H1 (cell line): ENCODE measurements at regions not wholly inside any gene's neighbourhood (a gene's known extent, or its start where the extent isn't known, plus 50 kb on each side); places are given as distances from the start of the nearest gene placed in this dataset.

ENCODE experiments used
- CTCF ChIA-PET: fragments of 300-600 bp; sonication (Branson Sonifier 250); formaldehyde crosslinking; loops from one replicate; lab custom pipeline; 2021; ENCODE audit not compliant: partially characterized antibody; lab: Charles Lee
- POLR2A ChIA-PET: fragments of 300-600 bp; sonication (Branson Sonifier 250); formaldehyde crosslinking; loops from one replicate; lab custom pipeline; 2021; ENCODE audit warnings: inconsistent platforms; ENCODE audit not compliant: partially characterized antibody; lab: Charles Lee
- DNase-seq, 2 experiments: peaks; one replicate each; pipeline versions ENCODE4 v3.0.0 to v3.0.0-alpha.2; 2010 to 2022; ENCODE audit warnings: low spot score in 2 of 2, low read depth in 1 of 2, mixed read lengths in 1 of 2
- FAIRE-seq: peaks from 2 replicates; lab custom pipeline; 2011; peaks lifted over from hg19 to GRCh38; lab: Jason Lieb, UNC
- H2AFZ ChIP-seq: 2 replicates; pipeline ENCODE4 v1.8.1; 2012; ENCODE audit warnings: low read length, inconsistent platforms
- H2AK5ac ChIP-seq: 2 replicates; pipeline ENCODE4 v1.6.1; 2013; ENCODE audit warnings: low read depth, low read length
- H2BK120ac ChIP-seq: replicated peaks from 2 replicates; pipeline ENCODE3; 2013; ENCODE audit warnings: low read depth, low read length, inconsistent platforms
- H2BK12ac ChIP-seq: 2 replicates; pipeline ENCODE4 v1.6.1; 2013; ENCODE audit warnings: low read depth, low read length
- H2BK15ac ChIP-seq: 2 replicates; pipeline ENCODE4 v1.6.1; 2013; ENCODE audit warnings: low read length
- H2BK20ac ChIP-seq: 2 replicates; pipeline ENCODE4 v1.6.1; 2013; ENCODE audit warnings: low read length
- H2BK5ac ChIP-seq: 2 replicates; pipeline ENCODE4 v1.6.1; 2013; ENCODE audit warnings: low read depth, low read length
- H3K14ac ChIP-seq: 2 replicates; pipeline ENCODE4 v1.6.1; 2013; ENCODE audit warnings: inconsistent platforms; ENCODE audit not compliant: insufficient read length
- H3K18ac ChIP-seq: 2 replicates; pipeline ENCODE4 v1.6.1; 2013; ENCODE audit warnings: low read length; ENCODE audit errors: extremely low read depth
- H3K23ac ChIP-seq: 2 replicates; pipeline ENCODE4 v1.6.1; 2013; ENCODE audit warnings: inconsistent platforms; ENCODE audit not compliant: insufficient read length
- H3K23me2 ChIP-seq: 2 replicates; pipeline ENCODE4 v1.6.1; 2013; ENCODE audit warnings: low read depth, low read length
- H3K27ac ChIP-seq: 2 replicates; pipeline ENCODE4 v1.6.1; 2011; ENCODE audit warnings: low read depth, low read length, inconsistent platforms
- H3K27me3 ChIP-seq, 4 experiments: replicated peaks in 1 of 4; 1 replicate in 1 of 4; 2 replicates in 3 of 4; pipeline versions ENCODE4 v1.6.1 to v1.8.1; 2011 to 2013; ENCODE audit warnings: low read length in 3 of 4, mild to moderate bottlenecking in 3 of 4, inconsistent platforms in 2 of 4, mixed read lengths in 2 of 4, moderate library complexity in 1 of 4; ENCODE audit not compliant: control insufficient read depth in 3 of 4, insufficient read depth in 3 of 4; ENCODE audit errors: extremely low read depth in 1 of 4
- H3K36me3 ChIP-seq, 4 experiments: 2 replicates each; pipeline versions ENCODE4 v1.6.1 to v1.8.1; 2011 to 2013; ENCODE audit warnings: mild to moderate bottlenecking in 4 of 4, low read length in 3 of 4, moderate library complexity in 2 of 4, control low read depth in 1 of 4, inconsistent platforms in 1 of 4; ENCODE audit not compliant: insufficient read depth in 4 of 4, control insufficient read depth in 2 of 4
- H3K4ac ChIP-seq: replicated peaks from 2 replicates; pipeline ENCODE3; 2013; ENCODE audit warnings: low read length, low read depth, mixed read lengths, inconsistent platforms; ENCODE audit not compliant: insufficient read length
- H3K4me1 ChIP-seq, 4 experiments: replicated peaks in 1 of 4; 1 replicate in 1 of 4; 2 replicates in 3 of 4; pipeline versions ENCODE4 v1.6.1 to v1.8.1; 2011 to 2013; ENCODE audit warnings: low read length in 3 of 4, inconsistent platforms in 2 of 4, mixed read lengths in 1 of 4; ENCODE audit not compliant: insufficient read depth in 4 of 4, control insufficient read depth in 3 of 4
- H3K4me2 ChIP-seq, 2 experiments: 2 replicates each; pipeline versions ENCODE4 v1.6.1 to v1.8.1; 2011 to 2013; ENCODE audit warnings: low read depth in 2 of 2, low read length in 2 of 2, control low read depth in 1 of 2, inconsistent platforms in 1 of 2, mild to moderate bottlenecking in 1 of 2; ENCODE audit not compliant: insufficient read depth in 1 of 2
- H3K4me3 ChIP-seq, 4 experiments: fragments of 200-600, 300-600 bp in 1 of 4; sonication (generic), shearing (Covaris generic), sonication (Bioruptor Twin) in 1 of 4; 2 replicates each; pipeline versions ENCODE4 v1.5.1 to v1.8.1; 2011 to 2016; ENCODE audit warnings: low read length in 4 of 4, low read depth in 3 of 4, control low read depth in 2 of 4, inconsistent platforms in 2 of 4, mild to moderate bottlenecking in 2 of 4, mixed read lengths in 1 of 4, moderate library complexity in 1 of 4; ENCODE audit not compliant: insufficient read depth in 2 of 4; ENCODE audit errors: extremely low read depth in 1 of 4
- H3K56ac ChIP-seq: replicated peaks from 2 replicates; pipeline ENCODE3; 2013; ENCODE audit warnings: low read depth, mild to moderate bottlenecking, mixed read lengths, low read length, inconsistent platforms; ENCODE audit not compliant: insufficient read length
- H3K79me1 ChIP-seq: 2 replicates; pipeline ENCODE4 v1.6.1; 2013; ENCODE audit warnings: low read depth, low read length, control low read depth
- H3K79me2 ChIP-seq, 2 experiments: 2 replicates each; pipeline versions ENCODE4 v1.6.1 to v1.8.1; 2012 to 2013; ENCODE audit warnings: low read length in 2 of 2, mild to moderate bottlenecking in 2 of 2, inconsistent platforms in 1 of 2; ENCODE audit not compliant: insufficient read depth in 2 of 2, control insufficient read depth in 1 of 2
- H3K9ac ChIP-seq, 4 experiments: replicated peaks in 1 of 4; 1 replicate in 1 of 4; 2 replicates in 3 of 4; pipeline versions ENCODE4 v1.6.1 to v1.8.1; 2011 to 2013; ENCODE audit warnings: low read depth in 3 of 4, low read length in 3 of 4, control low read depth in 2 of 4, mild to moderate bottlenecking in 2 of 4, moderate library complexity in 2 of 4, inconsistent platforms in 1 of 4; ENCODE audit errors: extremely low read depth in 1 of 4
- H3K9me3 ChIP-seq, 2 experiments: 2 replicates each; pipeline versions ENCODE4 v1.6.1 to v1.8.1; 2012 to 2013; ENCODE audit warnings: mild to moderate bottlenecking in 2 of 2, moderate library complexity in 2 of 2, control low read depth in 1 of 2, inconsistent platforms in 1 of 2, low read depth in 1 of 2, low read length in 1 of 2, mixed read lengths in 1 of 2; ENCODE audit not compliant: insufficient read depth in 2 of 2
- H4K20me1 ChIP-seq, 2 experiments: replicated peaks in 1 of 2; 2 replicates each; pipeline versions ENCODE3 to v1.8.1; 2011 to 2013; ENCODE audit warnings: inconsistent platforms in 2 of 2, low read length in 2 of 2, mild to moderate bottlenecking in 1 of 2; ENCODE audit not compliant: insufficient read depth in 2 of 2, control insufficient read depth in 1 of 2
- H4K5ac ChIP-seq: 2 replicates; pipeline ENCODE4 v1.6.1; 2013; ENCODE audit warnings: low read length, low read depth, mixed read lengths, inconsistent platforms; ENCODE audit not compliant: insufficient read length
- H4K8ac ChIP-seq: 2 replicates; pipeline ENCODE4 v1.8.0; 2013; ENCODE audit warnings: mild to moderate bottlenecking, moderate library complexity, low read length, inconsistent platforms; ENCODE audit not compliant: insufficient read depth; ENCODE audit errors: extremely low read depth
- H4K91ac ChIP-seq: replicated peaks from 2 replicates; pipeline ENCODE3; 2013; ENCODE audit warnings: low read length, mixed read lengths, inconsistent platforms; ENCODE audit not compliant: insufficient read length
- ASH2L ChIP-seq: fragments of 200-600, 300-600 bp; sonication (generic); IDR thresholded peaks from one replicate; pipeline ENCODE4 v1.7.1; 2017; ENCODE audit warnings: low read length
- CTBP2 ChIP-seq: IDR thresholded peaks from 2 replicates; pipeline ENCODE4 v1.7.0; 2011; ENCODE audit warnings: borderline replicate concordance, mild to moderate bottlenecking, moderate library complexity, mixed read lengths, low read length; ENCODE audit not compliant: insufficient read depth, insufficient read length
- E2F6 ChIP-seq: IDR thresholded peaks from 2 replicates; pipeline ENCODE4 v1.6.1; 2012; ENCODE audit warnings: inconsistent platforms
- EP300 ChIP-seq, 2 experiments: IDR thresholded peaks; 1 replicate in 1 of 2; 2 replicates in 1 of 2; pipeline ENCODE4 v1.6.1; 2011 to 2012; ENCODE audit warnings: low read depth in 2 of 2, low read length in 2 of 2, mild to moderate bottlenecking in 2 of 2, borderline replicate concordance in 1 of 2, inconsistent platforms in 1 of 2, moderate library complexity in 1 of 2
- FOSL1 ChIP-seq: IDR thresholded peaks from 2 replicates; pipeline ENCODE4 v1.6.1; 2011; ENCODE audit warnings: mild to moderate bottlenecking, low read depth, low read length, moderate library complexity; ENCODE audit not compliant: insufficient read depth
- GABPA ChIP-seq: IDR thresholded peaks from 2 replicates; pipeline ENCODE4 v1.6.1; 2011; ENCODE audit warnings: mild to moderate bottlenecking, low read length, moderate library complexity, borderline replicate concordance; ENCODE audit not compliant: insufficient read depth
- HDAC6 ChIP-seq: IDR thresholded peaks from one replicate; pipeline ENCODE4 v1.7.1; 2012; ENCODE audit warnings: low read depth, mild to moderate bottlenecking, inconsistent platforms, low read length, moderate library complexity
- KDM5A ChIP-seq: fragments of 200-600 bp; IDR thresholded peaks from 2 replicates; pipeline ENCODE4 v1.7.1; 2012; ENCODE audit warnings: mild to moderate bottlenecking, low read length, inconsistent platforms, mixed read lengths
- NANOG ChIP-seq: IDR thresholded peaks from 2 replicates; pipeline ENCODE4 v1.6.1; 2011; ENCODE audit warnings: low read length, low read depth, mild to moderate bottlenecking, inconsistent platforms; ENCODE audit not compliant: insufficient read depth, poor library complexity, severe bottlenecking
- RBBP5 ChIP-seq: IDR thresholded peaks from 2 replicates; pipeline ENCODE4 v1.7.1; 2012; ENCODE audit warnings: low read depth, mild to moderate bottlenecking, inconsistent platforms, low read length, moderate library complexity, borderline replicate concordance
- SAP30 ChIP-seq: fragments of 300-600 bp; sonication (generic); IDR thresholded peaks from 2 replicates; pipeline ENCODE4 v1.7.1; 2012; ENCODE audit warnings: low read length, moderate library complexity, mild to moderate bottlenecking, inconsistent platforms; ENCODE audit not compliant: insufficient read depth, insufficient replicate concordance
- WGBS, 2 experiments: shearing (Covaris generic) in 1 of 2; methylation state at CpG; one replicate each; pipeline versions ENCODE4 v1.1.6 to v1.1.7; 2013 to 2015; ENCODE audit warnings: low lambda C conversion rate in 2 of 2, mixed read lengths in 2 of 2, inconsistent platforms in 1 of 2, low coverage in 1 of 2, missing lambda C conversion rate in 1 of 2; ENCODE audit not compliant: insufficient replicate concordance in 2 of 2, insufficient coverage in 1 of 2, insufficient read length in 1 of 2; ENCODE audit errors: extremely low coverage in 1 of 2, missing lambda C conversion rate in 1 of 2; 5-methylcytosine and 5-hydroxymethylcytosine counted together

GRCh38 chr3:16064642-16065414, 109.7 kb upstream of the GALNT15 start:
- Histone ChIP-seq H3K18ac (no peak overlapping the region), H3K79me1 (no peaks in the 10 kb centered on the region), H3K27ac (no peak overlapping the region), H4K8ac (no peak overlapping the region), H3K4me3 (no peak overlapping the region), H4K20me1 (no peaks in the 10 kb centered on the region), H2BK15ac (no peak overlapping the region), H3K23me2 (no peaks in the 10 kb centered on the region), H3K27me3 (no peaks in the 10 kb centered on the region), H2AK5ac (no peak overlapping the region), H2BK120ac (no peak overlapping the region), H3K14ac (no peak overlapping the region), H4K5ac (no peak overlapping the region), H2AFZ (no peak overlapping the region), H3K79me2 (no peaks in the 10 kb centered on the region), H3K4me1 (no peaks in the 10 kb centered on the region), H2BK12ac (no peak overlapping the region), H3K4me2 (no peak overlapping the region), H3K9ac (no peak overlapping the region), H3K56ac (no peak overlapping the region), H3K23ac (no peak overlapping the region), H3K4ac (no peak overlapping the region), H3K9me3 (no peaks in the 10 kb centered on the region), H4K91ac (no peak overlapping the region), H2BK20ac (no peak overlapping the region), H2BK5ac (no peak overlapping the region), H3K36me3 (no peaks in the 10 kb centered on the region)
- no peak for FAIRE-seq
- 93% methylated on average over 3 of the region's 3 CpGs; no CpG with 5 or more reads in 1 of the 2 experiments for WGBS, 2 experiments
- ChIA-PET CTCF (interaction anchor here (0.8 to 1.7 kb wide), 4 partner anchors 10 to 95 kb away, joined by 3 to 8 read pairs (median 4); no protein-coding TSS in a partner anchor), POLR2A (no interaction called here)
- no peak for DNase-seq
- TF ChIP-seq HDAC6 (no peak), EP300 (IDR thresholded peaks at IDR 0.05; ENCODE audit: borderline replicate concordance in 1 of 2, low read depth in 2 of 2, low read length in 2 of 2) (no peak), NANOG (no peak), SAP30 (no peak), FOSL1 (no peak), ASH2L (no peak), RBBP5 (no peak), CTBP2 (no peak), KDM5A (no peak), GABPA (no peak), E2F6 (no peak)
